Transverse colon (tissue), 4 donors: ENCODE measurements at regions not wholly inside any gene's neighbourhood (a gene's known extent, or its start where the extent isn't known, plus 50 kb on each side); places are given as distances from the start of the nearest gene placed in this dataset.

Experiments
- EP300 ChIP-seq: sonication (generic); formaldehyde crosslinking; IDR thresholded peaks from one replicate; pipeline ENCODE4 v1.6.1; 2017; ENCODE audit warnings: antibody characterized with exemption, low read depth
- POLR2A ChIP-seq: fragments of 450-650 bp; IDR thresholded peaks from one replicate; pipeline ENCODE4 v1.6.1; 2016; ENCODE audit warnings: antibody characterized with exemption, mild to moderate bottlenecking, moderate library complexity
- POLR2AphosphoS5 ChIP-seq, 3 donors: sonication (generic); formaldehyde crosslinking; IDR thresholded peaks; one replicate each; pipeline ENCODE4 v1.6.1; 2016; ENCODE audit warnings: antibody characterized with exemption in 3 of 3
- TF ChIP-seq, protein P1 (sequence below), 5 experiments: fragments of 200-600 bp in 3 of 5; fragments of 450-650 bp in 2 of 5; sonication (generic) in 3 of 5; IDR thresholded peaks; 1 replicate in 2 of 5; 2 replicates in 3 of 5; pipeline ENCODE4 v1.5.1; 2016 to 2017; ENCODE audit warnings: antibody characterized with exemption in 5 of 5, inconsistent platforms in 3 of 5, mild to moderate bottlenecking in 2 of 5, moderate library complexity in 1 of 5

DNA sequence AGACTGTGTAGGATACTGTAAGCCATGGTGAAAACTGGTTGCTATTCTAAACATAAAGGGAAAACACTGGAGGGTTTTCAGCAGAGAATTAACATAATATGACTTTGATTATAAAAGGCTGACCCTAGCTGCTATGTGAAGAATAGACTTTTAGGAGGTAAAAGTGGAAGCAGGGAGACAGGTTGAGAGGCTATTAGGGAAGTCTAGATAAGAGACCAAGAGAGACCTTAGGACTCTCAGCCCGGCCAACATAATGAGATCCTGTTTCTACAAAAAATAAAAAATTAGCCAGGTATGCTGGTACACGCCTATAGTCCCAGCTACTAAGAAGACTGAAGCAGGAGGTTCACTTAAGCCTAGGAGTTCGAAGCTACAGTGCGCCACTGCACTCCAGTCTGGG, 393.2 kb upstream of the PMFBP1 start:
- TF ChIP-seq, protein P1, sequence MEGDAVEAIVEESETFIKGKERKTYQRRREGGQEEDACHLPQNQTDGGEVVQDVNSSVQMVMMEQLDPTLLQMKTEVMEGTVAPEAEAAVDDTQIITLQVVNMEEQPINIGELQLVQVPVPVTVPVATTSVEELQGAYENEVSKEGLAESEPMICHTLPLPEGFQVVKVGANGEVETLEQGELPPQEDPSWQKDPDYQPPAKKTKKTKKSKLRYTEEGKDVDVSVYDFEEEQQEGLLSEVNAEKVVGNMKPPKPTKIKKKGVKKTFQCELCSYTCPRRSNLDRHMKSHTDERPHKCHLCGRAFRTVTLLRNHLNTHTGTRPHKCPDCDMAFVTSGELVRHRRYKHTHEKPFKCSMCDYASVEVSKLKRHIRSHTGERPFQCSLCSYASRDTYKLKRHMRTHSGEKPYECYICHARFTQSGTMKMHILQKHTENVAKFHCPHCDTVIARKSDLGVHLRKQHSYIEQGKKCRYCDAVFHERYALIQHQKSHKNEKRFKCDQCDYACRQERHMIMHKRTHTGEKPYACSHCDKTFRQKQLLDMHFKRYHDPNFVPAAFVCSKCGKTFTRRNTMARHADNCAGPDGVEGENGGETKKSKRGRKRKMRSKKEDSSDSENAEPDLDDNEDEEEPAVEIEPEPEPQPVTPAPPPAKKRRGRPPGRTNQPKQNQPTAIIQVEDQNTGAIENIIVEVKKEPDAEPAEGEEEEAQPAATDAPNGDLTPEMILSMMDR (IDR thresholded peaks at IDR 0.05) = no peak
- TF ChIP-seq POLR2A (no peak), POLR2AphosphoS5 (IDR thresholded peaks at IDR 0.05) (no peak), EP300 (no peak)
